ENCODE measurements at regions not wholly inside any gene's neighbourhood (a gene's known extent, or its start where the extent isn't known, plus 50 kb on each side); places are given as distances from the start of the nearest gene placed in this dataset.

DNA sequence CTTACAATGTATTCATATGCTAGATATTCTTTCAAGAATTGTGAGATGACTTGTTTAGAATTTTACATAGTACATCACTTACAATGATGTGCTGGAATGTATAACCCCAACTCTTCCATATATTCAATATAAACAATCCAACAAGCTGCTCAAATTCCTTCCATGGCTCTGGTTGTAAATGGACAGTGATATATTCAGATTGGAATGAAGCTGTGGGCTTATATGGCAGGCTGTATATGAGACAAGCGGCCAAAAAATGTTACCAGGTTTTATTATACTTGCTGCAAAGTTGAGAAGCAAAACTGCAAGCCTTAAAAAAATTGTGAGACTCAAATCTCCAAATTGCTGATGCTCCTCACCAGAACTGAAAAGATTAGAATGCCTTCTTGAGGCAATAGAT, 83.6 kb upstream of the KLF12 start:
- peak; percentile 78 for DNase-seq (ENCODE audit: low read depth)

DNA sequence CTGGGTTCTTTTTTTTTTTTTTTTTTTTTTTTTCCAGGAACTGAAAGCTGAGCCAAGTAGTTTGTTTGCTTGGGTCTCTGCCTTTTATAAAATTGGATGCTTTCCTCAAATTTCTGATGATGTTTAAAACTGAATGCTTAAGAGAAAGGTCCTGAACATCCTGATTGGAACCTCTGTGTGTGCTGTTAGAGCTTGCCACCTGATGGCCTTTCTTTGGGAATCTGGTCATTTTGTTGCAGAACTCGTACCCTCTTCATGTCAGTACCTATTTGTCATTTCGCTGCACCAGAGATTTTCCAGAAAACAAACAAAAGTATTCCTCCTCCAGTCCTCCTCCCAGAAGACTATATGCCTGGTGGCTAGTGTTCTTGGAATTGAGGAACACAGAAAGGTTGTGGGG, 81.2 kb upstream of the KLF12 start:
- no peak for DNase-seq (ENCODE audit: low read depth)
- H3K4me3 ChIP-seq (ENCODE audit: low read depth, low read length) = no peak overlapping the region

More for the DNA sequence above, 83.6 kb upstream of the KLF12 start:
- no peak overlapping the region for H3K4me3 ChIP-seq (ENCODE audit: low read depth, low read length)

DNA sequence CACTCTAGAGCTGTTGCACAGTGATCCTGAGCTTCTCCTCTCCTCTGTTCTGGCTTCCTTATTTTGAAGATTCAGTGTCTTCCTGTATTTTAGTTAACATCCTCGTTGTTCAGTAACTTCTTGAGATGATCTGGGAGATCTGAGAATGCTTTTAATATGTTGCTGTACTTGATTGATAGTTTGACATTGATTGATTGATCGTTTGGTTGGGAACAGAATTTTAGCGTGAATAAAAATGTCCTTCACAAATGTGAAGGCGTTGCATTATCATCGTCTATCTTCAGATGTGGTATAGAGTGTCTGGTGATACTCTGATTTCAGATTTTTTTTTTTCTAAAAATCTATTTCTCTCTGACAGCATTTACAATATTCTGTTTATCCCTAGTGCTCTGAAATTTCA, 80.1 kb upstream of the KLF12 start:
- DNase-seq (ENCODE audit: low read depth) = no peak
- H3K4me3 ChIP-seq (ENCODE audit: low read depth, low read length) = no peak overlapping the region

DNA sequence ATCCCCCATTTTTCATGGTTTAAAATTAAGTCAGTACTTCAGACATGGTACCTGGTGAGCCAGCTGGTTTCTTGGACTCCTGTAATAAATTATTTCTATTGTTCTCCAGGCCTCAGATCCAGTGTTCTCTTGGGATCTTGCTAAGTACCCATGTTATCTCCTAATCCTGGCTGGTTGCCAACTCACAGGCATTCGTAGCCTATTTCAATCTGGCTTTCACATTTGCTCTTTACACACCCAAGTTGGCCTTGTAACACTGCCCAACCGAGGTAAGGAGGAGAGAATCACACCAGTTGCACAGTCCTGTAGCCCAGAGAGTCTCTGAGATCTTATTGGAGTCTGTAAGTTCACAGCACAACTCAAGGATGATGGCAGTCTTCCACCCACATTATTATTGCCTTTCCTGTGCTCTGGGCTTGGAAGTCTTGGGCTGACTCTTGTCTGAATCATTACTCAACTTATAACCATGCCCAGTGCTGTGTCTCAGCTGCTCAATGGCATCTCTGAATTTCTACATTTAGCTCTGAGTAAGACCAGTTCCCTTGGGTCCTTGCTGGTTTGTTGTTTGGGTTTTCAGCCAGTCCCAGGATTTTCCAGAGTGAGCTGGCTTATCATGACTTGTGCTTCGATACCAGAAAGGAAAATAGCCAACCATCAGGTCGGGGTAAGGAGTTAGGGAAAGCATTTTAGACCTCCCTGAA, 76.6 kb upstream of the KLF12 start:
- H3K4me3 ChIP-seq (ENCODE audit: low read depth, low read length) = no peak overlapping the region
- DNase-seq (ENCODE audit: low read depth) = peak; percentile 100

DNA sequence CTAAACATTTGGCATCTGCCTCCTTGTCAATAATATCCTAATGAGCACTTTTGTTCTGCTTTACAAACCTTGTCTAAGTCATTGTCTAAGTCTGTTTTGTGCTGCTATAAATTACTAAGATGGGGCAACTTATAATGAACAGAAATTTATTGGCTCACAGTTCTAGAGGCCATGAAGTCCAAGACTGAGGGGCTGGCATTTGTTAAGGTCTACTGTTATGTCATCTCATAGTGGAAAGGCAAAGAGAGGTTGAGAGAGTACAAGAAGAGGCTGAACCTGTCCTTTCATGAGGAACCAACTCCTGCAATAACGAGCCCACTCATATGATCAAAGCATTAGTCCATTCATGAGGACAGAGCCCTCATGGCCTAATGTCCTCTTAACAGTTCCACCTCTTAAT, 72.7 kb upstream of the KLF12 start:
- DNase-seq (ENCODE audit: low read depth) = no peak

DNA sequence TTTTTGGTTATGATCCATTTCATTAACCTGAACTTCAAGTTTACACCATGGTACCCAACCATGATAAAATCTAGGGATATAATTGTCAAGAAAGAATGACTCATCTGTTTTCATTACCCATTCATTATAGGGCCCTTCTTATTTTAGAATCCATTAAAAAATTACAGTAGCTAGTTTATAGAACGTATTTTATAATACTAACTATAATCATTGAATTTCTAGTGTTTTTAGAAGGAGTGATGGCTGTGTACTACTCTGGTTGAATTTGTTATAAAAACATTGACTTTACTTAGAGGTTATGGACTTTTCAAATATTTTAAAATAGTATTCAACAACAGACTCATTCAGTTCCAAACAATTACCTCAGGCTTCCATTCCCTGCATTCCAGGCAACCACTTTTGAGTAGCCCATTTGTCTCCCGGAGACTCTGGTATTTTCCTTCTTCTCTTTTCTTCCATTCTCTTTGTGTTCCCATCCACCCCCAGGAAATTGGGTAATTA, 71.9 kb upstream of the KLF12 start:
- no peak overlapping the region for H3K4me3 ChIP-seq (ENCODE audit: low read depth, low read length)
- peak; percentile 76 for DNase-seq (ENCODE audit: low read depth)

More for the DNA sequence above, 72.7 kb upstream of the KLF12 start:
- no peak overlapping the region for H3K4me3 ChIP-seq (ENCODE audit: low read depth, low read length)

DNA sequence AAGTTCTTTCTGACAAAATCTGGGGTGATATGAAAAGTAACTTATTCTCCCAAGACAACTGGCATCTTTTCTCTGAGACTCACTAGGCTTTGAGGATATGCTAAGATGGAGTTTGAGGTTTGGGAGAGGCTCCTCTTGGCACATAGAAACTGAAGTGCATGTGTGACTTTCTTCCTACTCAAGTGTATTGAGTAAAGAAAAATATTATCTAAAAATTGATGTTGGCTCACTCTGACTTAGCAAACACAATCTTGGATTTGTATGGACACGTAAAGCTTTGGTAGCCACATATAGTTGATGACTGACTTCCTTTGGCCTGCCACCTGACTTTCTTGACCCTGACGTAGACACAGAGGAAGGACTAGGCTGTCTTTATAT, 71.1 kb upstream of the KLF12 start:
- DNase-seq (ENCODE audit: low read depth) = no peak
- no peak overlapping the region for H3K4me3 ChIP-seq (ENCODE audit: low read depth, low read length)

DNA sequence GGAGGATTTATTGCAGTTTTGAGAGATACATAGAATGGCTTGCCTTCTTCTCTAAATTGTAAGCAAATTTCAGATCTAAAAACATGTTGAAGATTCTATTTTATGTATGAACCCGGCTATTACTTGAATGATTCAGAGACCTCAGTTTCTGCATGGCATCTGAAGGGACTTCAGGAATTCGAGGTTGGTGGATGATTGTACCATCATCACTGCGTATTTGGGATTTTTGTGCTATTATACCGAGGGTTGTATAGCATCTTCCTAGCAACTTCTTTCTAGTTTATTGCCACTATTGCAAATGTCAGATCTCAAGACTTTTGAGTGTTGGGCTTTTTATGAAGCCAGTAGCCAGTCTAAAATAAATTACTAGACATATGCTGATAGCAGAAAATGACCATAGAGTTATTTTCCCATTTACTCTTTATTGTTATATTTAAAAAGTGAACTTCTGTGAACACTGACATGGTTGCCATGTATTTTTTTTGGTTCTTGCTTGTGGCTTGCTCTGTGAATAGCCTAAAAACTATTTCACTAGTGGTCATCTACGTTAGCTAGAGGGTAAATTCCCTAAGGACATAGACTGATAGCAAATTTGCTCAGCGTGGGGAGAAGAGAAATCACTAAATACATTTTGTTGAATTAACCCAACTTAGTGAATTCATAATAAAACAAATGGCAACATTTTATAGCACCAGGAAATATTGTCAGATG, 70.6 kb upstream of the KLF12 start:
- no peak for DNase-seq (ENCODE audit: low read depth)
- H3K4me3 ChIP-seq (ENCODE audit: low read depth, low read length) = no peak overlapping the region

DNA sequence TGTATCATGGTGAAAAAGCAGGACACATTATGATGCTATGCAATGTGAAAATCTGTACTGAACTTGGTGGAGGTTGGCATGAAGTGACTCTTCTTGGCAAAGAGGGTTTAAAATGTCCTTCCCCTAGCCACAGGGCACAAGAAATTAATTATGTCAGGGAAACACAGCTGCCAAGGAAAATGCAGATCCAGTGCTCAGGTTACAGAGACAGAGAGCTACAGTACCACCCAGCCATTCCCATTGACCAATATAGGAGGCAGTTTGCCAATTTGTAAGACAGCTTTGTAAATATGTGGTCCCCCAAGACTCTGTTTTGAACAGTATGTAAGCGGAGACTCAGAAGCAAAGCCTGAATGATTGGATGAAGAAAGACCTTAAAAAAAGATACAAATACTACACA, 69.4 kb upstream of the KLF12 start:
- peak; percentile 94 for DNase-seq (ENCODE audit: low read depth)
- no peak overlapping the region for H3K4me3 ChIP-seq (ENCODE audit: low read depth, low read length)

DNA sequence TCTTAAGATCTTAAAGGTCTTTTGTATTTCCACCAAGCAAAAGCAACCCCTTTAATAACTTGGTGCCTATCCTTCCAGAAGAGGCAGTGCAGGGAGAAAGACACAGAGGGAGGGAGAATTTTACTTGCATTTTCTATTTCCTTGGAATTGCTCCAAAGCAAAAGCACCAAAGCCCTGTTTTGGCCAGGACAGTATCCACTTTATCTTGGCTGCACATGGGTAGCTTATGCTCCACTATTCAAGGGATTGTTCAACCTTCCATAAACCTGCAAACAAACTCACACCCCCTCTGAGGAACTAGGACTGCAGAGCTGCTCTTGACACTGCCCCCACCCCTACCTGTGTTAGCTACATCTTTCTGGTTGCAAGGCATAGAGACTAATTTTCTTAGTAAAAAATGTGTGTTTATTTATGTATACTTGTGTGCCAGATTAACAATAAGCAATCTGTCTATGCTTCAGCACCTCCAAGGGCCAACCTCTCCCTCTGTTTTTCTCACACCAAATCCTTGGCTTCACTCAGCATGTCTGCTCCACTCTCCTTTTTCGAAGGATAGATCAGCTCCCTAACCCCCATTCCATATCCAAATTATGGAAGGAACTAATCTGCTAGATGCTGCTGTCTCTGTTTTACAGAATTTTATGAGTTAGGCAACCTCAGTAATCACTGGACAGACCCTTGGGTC, 68.1 kb upstream of the KLF12 start:
- H3K4me3 ChIP-seq (ENCODE audit: low read depth, low read length) = no peak overlapping the region
- DNase-seq (ENCODE audit: low read depth) = no peak

DNA sequence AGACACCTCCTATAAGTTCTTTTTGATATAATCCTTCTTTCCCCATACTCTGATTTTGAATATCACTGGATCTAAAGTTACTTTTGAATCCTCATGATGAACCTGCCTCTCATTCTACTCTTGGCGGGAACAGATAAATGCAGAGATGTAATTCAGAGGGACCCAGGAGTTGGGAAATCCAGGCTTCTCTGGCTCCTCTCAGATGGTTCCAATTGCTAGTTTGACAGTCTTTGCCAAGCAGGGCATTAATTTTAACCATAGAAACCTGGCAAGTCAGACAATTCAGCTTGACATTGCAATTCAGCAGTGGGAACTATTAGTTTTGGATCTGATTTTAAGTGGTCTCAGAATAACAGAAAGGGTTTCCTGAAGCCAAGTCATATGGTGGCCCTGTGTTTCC, 67.3 kb upstream of the KLF12 start:
- DNase-seq (ENCODE audit: low read depth) = no peak
- no peak overlapping the region for H3K4me3 ChIP-seq (ENCODE audit: low read depth, low read length)

DNA sequence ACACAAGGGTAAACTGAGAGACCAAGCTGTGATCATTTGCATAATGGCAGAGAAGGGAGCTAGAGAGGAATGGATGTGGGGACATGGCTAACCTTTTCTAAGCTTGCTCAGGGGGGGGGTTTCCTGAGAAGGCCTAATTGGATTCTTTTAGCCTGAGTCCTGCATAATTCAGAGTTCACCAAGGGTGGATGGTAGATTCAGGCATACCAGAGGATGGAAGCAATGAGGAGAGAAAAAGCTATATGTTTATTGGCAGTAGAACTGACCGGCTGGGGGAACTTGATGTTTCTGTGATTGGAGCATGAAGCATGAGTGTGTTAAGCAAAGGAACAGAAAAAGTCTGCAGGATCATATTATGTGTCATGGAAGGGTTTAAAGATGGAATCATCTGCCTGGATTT, 65.9 kb upstream of the KLF12 start:
- H3K4me3 ChIP-seq (ENCODE audit: low read depth, low read length) = no peak overlapping the region
- no peak for DNase-seq (ENCODE audit: low read depth)

DNA sequence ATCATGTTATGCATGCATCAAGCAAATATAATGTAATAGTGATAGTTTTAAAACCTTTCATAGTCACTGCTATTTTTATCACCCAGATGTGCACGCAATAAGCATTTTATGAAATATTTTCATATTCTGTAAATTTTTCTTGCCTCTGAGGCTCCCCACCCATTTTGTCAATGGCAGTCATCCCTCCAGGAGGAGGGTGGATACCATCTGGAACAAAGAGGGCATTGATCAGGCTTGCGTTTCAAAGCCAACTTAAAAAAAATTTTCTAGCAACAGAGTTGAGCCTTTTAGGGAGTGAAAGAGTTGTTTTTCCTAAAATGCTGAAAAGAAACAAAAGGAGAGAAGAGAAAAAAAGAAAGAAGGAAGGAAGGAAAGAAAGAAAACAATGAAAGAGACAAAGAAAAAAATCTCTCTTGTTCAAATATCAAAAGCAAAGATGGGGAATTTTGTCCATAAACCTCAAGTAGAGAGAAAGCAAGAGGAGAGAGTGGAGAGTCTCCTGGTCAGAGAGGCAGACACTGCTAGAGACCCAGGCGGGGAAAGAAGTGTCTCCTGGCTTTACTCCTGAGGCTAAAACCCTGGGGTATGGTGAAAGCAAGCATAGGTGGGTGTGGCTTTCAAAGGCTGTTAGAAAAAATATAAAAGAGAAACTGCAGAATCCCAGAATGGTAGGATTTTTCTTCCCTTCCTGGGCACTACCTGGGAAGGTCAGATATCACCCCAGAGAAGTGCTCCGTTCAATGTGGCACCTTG, 63.6 kb upstream of the KLF12 start:
- DNase-seq (ENCODE audit: low read depth) = no peak
- H3K4me3 ChIP-seq (ENCODE audit: low read depth, low read length) = no peak overlapping the region

DNA sequence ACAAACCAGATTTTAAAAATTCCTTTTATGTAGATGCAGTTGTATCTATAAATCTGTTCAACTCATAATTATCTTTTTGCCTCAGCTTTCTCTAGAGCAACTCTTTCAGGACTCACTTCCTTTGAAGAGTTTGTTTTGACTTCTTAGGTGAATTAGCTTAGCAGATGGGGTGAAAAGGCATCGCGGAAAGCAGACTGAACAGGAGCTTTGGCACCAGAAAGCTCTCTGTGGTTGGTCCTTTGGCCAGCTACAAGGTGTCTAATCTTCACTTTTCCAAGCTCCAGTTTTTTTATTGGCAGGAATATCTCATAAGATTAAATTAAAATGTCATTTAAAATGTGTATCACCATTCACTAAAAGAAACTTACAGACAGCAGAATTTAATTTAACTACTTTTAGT, 60.6 kb upstream of the KLF12 start:
- no peak for DNase-seq (ENCODE audit: low read depth)
- no peak overlapping the region for H3K4me3 ChIP-seq (ENCODE audit: low read depth, low read length)

DNA sequence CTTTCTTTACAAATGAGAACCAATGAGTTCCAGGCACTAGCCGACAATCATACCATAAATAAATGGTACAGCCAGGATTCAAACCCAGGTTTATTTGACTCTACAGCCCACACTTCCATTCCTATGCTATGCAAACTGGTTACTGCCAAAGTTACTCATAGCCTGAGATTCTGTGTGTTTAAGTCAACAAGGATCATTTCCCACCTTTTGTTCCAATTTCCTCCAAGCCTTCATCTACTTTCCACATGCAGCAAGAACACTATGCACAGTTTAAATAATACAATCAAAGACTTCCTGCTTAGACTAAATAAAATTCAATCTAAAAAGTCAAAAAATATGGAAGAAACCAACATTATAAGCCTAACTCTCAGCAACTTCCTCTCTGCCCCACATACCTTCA, 59.2 kb upstream of the KLF12 start:
- no peak for DNase-seq (ENCODE audit: low read depth)
- no peak overlapping the region for H3K4me3 ChIP-seq (ENCODE audit: low read depth, low read length)

DNA sequence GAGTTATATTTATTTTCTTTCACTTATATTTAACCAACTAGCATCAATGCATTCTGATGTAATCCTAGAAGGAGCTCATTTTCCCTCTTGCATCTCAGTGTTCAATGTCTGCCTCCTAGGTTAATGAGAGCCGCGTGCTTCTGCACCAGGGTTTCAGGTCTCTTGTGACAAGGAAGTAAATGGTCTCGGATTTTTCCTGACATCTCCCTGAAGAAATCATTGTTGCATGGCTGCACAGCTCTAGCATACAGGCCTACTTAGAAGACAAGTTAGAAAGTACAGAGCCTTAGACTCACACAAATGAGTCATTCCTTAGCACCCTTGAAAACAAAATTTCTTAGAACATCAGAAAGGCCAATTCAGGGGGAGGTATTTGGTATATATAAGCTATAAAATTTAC, 57.2 kb upstream of the KLF12 start:
- no peak overlapping the region for H3K4me3 ChIP-seq (ENCODE audit: low read depth, low read length)
- no peak for DNase-seq (ENCODE audit: low read depth)

DNA sequence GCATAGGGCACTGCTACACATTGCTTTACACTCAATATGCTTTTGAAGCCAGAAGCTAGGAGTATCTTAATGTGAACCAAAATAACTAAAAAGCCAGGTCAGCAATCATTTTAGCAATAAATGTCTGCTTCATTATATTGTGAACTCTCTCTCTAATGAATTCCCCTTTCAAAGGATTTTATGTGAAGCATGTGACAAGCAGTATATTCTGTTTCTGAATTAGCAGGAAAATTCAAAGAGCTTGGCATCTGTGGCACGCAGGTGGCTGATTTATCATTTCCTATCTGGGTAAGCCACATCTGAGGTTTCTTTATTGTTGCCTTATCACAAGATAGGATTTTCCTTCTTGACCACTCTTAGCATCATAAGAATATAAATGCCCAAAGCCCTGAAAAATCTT, 56.8 kb upstream of the KLF12 start:
- no peak overlapping the region for H3K4me3 ChIP-seq (ENCODE audit: low read depth, low read length)
- DNase-seq (ENCODE audit: low read depth) = no peak

DNA sequence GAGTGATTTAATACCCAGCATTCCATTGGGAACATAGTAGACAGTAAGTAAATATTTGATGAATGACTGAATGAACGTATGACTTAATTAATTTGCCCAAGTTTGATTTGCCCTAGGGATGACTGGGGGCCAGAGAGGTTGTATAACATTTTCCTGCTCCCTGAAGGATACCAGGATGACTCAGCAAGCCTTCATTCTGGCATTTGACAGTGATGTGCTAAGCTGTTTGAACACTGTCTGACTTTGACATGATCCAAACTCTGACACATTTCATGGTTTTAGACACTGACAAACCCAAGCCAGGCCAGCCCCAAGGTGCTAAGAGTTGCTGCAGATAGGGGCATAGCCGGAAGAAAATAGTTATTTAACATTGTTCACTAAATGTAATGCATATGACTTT, 53.4 kb upstream of the KLF12 start:
- no peak for DNase-seq (ENCODE audit: low read depth)
- no peak overlapping the region for H3K4me3 ChIP-seq (ENCODE audit: low read depth, low read length)

DNA sequence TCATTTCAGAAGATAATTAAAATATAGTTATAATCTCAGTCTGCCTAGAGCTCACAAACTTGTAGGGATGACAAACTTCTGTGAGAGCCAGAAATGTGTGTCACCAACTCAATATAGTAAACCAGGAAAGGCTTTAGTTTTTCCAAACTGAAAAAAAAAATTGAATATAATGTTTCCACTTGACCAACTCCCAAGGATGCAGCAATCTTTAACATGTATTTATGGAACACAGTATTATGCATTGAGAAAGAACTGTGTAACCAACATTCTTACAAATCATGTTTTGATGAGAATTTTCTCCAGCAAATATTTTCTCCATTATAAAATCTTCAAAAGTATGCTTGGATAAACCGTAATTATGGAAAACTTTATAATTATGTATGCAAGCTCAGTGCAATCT, 50.1 kb upstream of the KLF12 start:
- H3K4me3 ChIP-seq (ENCODE audit: low read depth, low read length) = no peak overlapping the region
- no peak for DNase-seq (ENCODE audit: low read depth)

Data from skeletal muscle cell (primary cell).